ENCODE measurements at regions not wholly inside any gene's neighbourhood (a gene's known extent, or its start where the extent isn't known, plus 50 kb on each side); places are given as distances from the start of the nearest gene placed in this dataset.
A peak's percentile ranks its signal among the peaks of the same experiment; 100 is the strongest.

- no peak for DNase-seq
Observed at GRCh38 chr22:48277868-48278581, 1515.6 kb downstream of the TBC1D22A start.

- DNase-seq = no peak
Observed at GRCh38 chr22:48276994-48277867, 1514.8 kb downstream of the TBC1D22A start.

- no peak for DNase-seq
Observed at GRCh38 chr22:48275412-48275811, 1513.0 kb downstream of the TBC1D22A start.

GRCh38 chr22:48270731-48271130 is 1508.3 kb downstream of the TBC1D22A start:
- no peak for DNase-seq

GRCh38 chr22:48268771-48269552 is 1506.5 kb downstream of the TBC1D22A start:
- no peak for DNase-seq

- no peak for DNase-seq
Observed at GRCh38 chr22:48268293-48268692, 1505.8 kb downstream of the TBC1D22A start.

- no peak for DNase-seq
Observed at GRCh38 chr22:48267681-48268080, 1505.2 kb downstream of the TBC1D22A start.

- no peak for DNase-seq
Observed at GRCh38 chr22:48265000-48265625, 1502.7 kb downstream of the TBC1D22A start.

GRCh38 chr22:48264586-48264985 is 1502.1 kb downstream of the TBC1D22A start:
- no peak for DNase-seq

- peak; percentile 7 for DNase-seq
Observed at GRCh38 chr22:48263791-48264351, 1501.4 kb downstream of the TBC1D22A start.

- no peak for DNase-seq
Observed at GRCh38 chr22:48263431-48263765, 1500.9 kb downstream of the TBC1D22A start.

GRCh38 chr22:48262596-48263430 is 1500.4 kb downstream of the TBC1D22A start:
- DNase-seq = no peak

- DNase-seq = no peak
Observed at GRCh38 chr22:48261706-48262105, 1499.3 kb downstream of the TBC1D22A start.

GRCh38 chr22:48261048-48261621 is 1498.7 kb downstream of the TBC1D22A start:
- DNase-seq = no peak

- DNase-seq = no peak
Observed at GRCh38 chr22:48259991-48260670, 1497.7 kb downstream of the TBC1D22A start.

GRCh38 chr22:48258811-48259210 is 1496.4 kb downstream of the TBC1D22A start:
- no peak for DNase-seq

GRCh38 chr22:48258064-48258701 is 1495.7 kb downstream of the TBC1D22A start:
- no peak for DNase-seq

- no peak for DNase-seq
Observed at GRCh38 chr22:48257685-48258055, 1495.2 kb downstream of the TBC1D22A start.

- DNase-seq = no peak
Observed at GRCh38 chr22:48256776-48257684, 1494.6 kb downstream of the TBC1D22A start.
